HG03460 (cell line): ENCODE measurements at regions not wholly inside any gene's neighbourhood (a gene's known extent, or its start where the extent isn't known, plus 50 kb on each side); places are given as distances from the start of the nearest gene placed in this dataset.
"Not testable (repeated sequence)": the region's sequence is repeated elsewhere in the genome, so short reads cannot be mapped to it uniquely, and the experiment has no call there.

Experiments used
- ATAC-seq: cut with Tn5 transposase; IDR thresholded peaks from one replicate; pipeline ENCODE4 v1.9.1; 2021; ENCODE audit not compliant: unreplicated experiment

GRCh38 chr13:81138353-81138980 is 797.5 kb upstream of the SPRY2 start:
- no peak for ATAC-seq

GRCh38 chr13:81133066-81133465 is 792.1 kb upstream of the SPRY2 start:
- no peak for ATAC-seq

- no peak for ATAC-seq
Observed at GRCh38 chr13:81117416-81117815, 776.5 kb upstream of the SPRY2 start.

- ATAC-seq: no peak
Observed at GRCh38 chr13:81116461-81117282, 775.7 kb upstream of the SPRY2 start.

- ATAC-seq: no peak
Observed at GRCh38 chr13:81109026-81109425, 768.1 kb upstream of the SPRY2 start.

DNA sequence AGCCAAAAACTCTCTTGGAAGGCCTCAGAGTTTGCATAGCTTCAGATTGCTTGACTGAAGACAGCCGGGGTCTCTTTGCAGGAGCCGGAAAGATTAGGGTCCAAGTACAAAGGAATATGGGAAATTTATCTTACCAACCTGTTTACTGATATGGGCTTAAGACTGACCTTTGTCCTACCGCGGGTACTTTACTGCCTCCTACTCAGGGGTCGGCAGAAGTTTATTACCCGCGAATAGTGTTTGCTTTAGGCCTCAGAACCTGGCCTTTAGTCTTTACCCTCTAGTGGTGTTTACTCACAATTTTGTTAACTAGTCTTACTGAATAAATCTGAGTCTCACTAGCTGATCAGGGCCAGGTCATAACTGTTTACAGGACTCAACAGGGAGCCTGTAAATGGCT is 765.4 kb upstream of the SPRY2 start:
- ATAC-seq: no peak

DNA sequence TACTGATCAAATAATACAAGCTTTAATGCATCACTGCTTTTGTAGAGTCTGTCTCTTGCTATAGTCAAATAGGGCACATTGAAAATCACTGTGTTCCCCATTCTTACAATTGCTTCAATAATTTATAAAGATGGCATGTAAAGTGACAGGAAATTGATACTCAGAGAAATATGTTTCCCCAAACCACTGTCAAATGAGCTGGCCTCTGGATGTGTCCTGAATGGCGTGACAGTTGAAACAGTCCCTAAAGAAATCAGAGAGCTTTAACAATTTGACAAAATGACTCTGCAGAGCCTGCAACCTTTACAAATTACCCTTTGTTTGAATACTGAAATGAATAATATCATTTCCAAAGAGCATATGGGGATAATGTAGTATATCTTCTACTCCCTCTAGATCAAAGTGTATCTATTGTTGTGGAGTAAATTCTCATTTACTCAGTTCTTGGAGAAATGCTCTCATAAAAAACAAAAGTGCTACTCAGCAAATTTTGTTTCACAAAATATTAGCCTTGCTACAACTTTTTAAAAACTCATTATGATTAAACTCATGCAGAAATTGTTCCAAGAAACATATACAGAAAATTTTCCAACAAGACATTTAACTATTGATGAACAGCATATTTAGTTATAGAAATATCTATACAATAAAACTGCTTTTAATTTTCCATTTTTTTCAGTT is 763.2 kb upstream of the SPRY2 start:
- ATAC-seq: no peak

GRCh38 chr13:81102066-81102465 is 761.1 kb upstream of the SPRY2 start:
- ATAC-seq: not testable (repeated sequence)

DNA sequence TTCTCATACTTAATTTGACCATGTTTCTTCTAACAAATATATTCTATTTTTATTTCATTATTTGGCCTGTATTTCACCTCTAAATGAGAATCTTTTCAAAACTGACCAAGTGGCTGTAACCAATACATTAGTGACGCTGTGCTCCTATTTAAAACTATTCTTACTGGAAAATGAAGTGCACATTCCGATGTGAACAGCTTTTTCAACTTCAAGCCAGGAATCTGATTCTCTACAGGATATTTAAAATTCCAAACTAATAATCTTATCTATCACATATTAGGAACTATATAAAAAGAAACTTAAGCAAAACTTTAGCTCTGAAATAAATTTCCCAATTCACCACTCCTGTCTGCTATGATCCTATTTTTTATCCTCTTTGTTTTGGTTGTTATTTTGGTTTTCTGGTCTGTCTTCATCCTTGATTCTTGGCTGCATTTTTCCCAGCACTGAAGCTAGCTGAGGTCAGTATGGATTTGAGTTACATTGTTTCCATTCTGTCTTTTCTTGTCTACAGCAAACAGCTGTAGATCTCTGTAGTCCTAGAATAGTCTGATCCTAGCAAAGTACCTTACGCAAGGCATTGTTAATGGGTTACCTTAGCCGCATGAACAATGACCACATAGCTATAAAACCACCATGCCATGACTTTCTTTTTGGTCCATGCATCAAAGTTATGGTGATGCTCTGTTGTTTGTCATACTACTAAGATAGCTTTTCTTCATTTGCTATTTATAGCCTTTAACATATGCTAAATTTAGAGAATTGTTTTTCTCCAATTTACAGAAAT is 748.6 kb upstream of the SPRY2 start:
- ATAC-seq: no peak

- ATAC-seq: no peak
Observed at GRCh38 chr13:81080911-81081454, 740.1 kb upstream of the SPRY2 start.

DNA sequence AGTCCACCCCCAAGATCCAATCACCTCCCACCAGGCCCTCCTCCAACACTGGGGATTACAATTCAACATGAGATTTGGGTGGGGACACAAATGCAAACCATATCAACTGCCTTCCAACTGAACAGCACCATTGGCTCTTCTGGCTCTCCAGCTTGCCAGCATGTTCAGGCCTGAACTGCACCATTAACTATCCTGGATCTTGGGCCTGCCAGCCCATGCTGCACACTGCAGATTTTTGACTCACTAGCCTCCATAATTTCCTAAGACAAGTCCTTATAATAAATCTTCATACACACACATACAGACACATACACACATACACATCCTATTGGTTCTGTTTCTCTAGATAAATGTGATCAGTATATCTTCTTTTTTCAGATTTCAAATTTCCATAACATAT is 737.1 kb upstream of the SPRY2 start:
- no peak for ATAC-seq

DNA sequence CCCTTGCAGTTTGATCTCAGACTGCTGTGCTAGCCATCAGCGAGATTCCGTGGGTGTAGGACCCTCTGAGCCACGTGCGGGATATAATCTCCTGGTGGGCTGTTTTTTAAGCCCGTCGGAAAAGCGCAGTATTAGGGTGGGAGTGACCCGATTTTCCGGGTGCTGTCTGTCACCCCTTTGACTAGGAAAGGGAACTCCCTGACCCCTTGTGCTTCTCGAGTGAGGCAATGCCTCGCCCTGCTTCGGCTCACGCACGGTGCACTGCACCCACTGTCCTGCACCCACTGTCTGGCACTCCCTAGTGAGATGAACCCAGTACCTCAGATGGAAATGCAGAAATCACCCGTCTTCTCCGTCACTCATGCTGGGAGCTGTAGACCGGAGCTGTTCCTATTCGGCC is 728.9 kb upstream of the SPRY2 start:
- not testable (repeated sequence) for ATAC-seq

- ATAC-seq: no peak
Observed at GRCh38 chr13:81058916-81059290, 718.0 kb upstream of the SPRY2 start.

DNA sequence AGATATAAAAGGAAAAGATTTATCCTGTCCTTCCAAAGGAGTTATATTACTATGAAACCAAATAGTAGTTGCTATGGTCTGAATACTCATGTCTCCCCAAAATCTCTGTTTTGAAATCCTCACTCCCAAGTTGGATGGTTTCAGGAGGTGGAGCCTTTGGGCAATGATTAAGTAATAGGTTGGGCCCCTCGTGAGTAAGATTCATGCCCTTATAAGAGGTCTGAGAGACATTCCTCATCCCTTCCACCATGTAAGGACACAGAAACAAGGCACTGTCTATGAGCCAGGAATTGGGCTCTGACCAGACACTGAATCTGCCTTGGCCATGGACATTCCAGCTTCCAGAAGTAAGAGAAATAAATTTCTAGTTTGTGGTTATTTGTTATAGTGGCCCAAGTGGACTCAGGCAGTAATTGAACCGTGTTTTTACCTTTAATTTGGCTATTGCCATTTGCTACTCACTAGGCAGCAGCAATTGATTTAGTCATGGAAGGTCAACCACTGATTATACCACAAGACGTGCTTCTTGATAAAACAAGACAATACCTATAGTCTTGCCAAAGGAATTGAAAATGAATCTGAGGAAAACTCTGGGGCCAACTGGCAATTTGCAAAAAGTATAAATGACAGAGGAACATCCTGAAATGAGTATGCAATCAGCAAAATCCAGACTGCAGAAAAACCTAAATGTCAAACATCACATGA is 717.4 kb upstream of the SPRY2 start:
- no peak for ATAC-seq

GRCh38 chr13:81051873-81052272 is 710.9 kb upstream of the SPRY2 start:
- ATAC-seq: no peak

DNA sequence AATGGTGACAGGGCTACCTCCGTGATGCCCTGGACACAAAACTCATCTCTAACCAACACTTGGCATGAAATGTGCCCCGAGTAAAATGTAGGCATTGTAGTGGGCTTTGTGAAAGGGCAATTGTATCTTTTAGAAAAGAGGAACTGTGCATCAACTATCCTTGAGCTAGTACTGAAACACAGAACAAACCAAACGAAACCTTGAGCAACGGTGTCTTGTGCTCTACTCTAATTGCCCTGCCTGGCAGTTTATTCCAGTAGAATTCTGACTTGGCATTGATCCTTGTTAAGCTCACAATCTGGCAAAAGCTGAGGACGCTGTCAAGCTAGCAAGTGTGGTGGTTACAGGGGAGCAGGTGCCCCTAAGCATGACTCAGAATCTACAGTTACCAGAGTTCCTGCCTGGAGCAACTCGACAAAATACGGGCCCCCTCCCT is 707.1 kb upstream of the SPRY2 start:
- no peak for ATAC-seq

GRCh38 chr13:81041761-81042160 is 700.8 kb upstream of the SPRY2 start:
- ATAC-seq: no peak

DNA sequence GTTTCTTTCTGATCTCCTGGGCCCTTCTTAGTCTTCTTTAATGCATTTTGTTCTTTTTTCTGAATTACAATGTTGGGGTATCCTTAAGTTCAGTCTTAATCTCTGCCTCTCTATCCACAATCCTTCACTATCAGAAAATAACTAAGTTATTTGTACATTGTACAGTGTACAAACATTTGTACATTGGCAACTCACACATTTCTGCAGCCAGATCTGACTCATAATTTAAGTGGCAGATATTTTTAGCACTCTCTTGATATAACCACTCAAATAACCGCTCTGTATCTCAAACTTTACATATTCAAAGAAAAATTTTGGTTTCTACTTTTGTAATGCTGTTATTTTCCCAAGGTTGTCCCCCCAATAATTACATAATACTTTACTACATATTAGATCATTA is 691.1 kb upstream of the SPRY2 start:
- no peak for ATAC-seq

DNA sequence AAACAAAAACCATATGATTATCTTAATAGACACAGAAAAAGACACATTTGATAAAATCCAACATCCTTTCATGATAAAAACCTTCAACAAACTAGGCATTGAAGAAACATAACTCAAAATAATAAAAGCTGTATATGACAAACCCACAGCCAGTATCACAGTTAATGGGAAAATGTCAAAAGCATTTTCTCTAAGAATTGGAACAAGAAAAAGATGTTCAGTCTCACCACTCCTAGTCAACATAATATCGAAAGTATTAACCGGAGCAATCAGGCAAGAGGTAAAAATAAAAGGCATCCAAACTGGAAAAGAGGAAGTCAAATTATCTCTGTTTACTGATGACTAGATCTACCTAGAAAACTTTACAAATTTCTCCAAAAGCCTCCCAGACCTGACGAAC is 684.2 kb upstream of the SPRY2 start:
- no peak for ATAC-seq

DNA sequence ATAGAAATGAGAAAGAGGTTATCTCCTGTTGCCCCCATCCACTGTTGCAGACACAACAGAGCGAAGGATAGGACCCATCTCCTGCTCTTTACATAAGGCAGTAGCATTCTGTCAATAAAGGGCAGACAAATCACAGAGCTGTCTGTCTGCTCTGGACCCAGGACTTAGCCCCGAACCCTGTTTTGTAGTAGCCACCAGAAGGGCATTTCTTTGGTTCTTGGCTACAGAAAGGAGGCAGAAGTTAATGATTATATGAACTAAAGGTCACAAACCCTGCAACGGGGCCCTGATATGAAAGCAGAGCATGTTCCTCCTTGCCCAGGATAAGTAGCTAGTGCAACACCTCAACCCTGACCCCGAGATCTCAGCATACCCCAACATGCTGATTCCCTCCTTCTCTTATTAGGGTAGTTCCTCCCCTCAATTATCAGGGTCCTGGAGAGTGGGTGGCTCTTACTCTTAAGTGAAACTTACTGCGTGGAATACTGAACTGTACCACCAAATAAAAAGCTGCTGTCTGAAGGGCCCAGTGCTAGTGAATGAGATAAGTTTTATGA is 680.4 kb upstream of the SPRY2 start:
- no peak for ATAC-seq
